HCEC 1CT (cell line): ENCODE measurements at regions not wholly inside any gene's neighbourhood (a gene's known extent, or its start where the extent isn't known, plus 50 kb on each side); places are given as distances from the start of the nearest gene placed in this dataset.
A peak's percentile ranks its signal among the peaks of the same experiment; 100 is the strongest.
"Not testable (repeated sequence)": the region's sequence is repeated elsewhere in the genome, so short reads cannot be mapped to it uniquely, and the experiment has no call there.

ENCODE experiments used
- DNase-seq: peaks from one replicate; pipeline ENCODE4 v3.0.0-alpha.2; 2017

- DNase-seq = no peak
These were observed 269.9 kb upstream of the MKLN1 start for GRCh38 chr7:131057794-131058070.

DNA sequence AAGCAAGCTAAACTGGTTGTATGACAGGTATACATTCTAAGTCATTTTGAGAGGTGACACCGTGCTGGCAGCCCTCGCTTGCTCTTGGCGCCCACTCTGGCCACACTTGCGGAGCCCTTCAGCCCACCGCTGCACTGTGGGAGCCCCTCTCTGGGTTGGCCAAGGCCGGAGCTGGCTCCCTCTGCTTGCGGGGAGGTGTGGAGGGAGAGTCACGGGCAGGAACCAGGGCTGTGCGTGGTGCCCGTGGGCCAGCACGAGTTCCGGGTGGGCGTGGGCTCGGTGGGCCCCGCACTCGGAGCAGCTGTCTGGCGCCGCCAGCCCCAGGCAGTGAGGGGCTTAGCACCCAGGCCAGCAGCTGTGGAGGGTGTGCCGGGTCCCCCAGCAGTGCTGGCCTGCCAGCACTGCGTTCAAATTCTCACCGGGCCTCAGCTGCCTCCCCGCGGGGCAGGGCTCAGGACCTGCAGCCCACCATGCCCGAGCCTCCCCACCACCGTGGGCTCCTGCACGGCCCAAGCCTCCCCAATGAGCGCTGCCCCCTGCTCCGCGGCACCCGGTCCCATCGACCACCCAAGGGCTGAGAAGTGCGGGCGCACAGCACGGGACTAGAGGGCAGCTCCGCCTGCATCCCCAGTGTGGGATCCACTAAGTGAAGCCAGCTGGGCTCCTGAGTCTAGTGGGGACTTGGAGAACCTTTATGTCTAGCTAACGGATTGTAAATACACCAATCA, 269.0 kb upstream of the MKLN1 start:
- not testable (repeated sequence) for DNase-seq

GRCh38 chr7:131059401-131059800, 268.3 kb upstream of the MKLN1 start:
- not testable (repeated sequence) for DNase-seq

- no peak for DNase-seq
These were observed 266.5 kb upstream of the MKLN1 start for GRCh38 chr7:131061158-131061557.

- DNase-seq = no peak
These were observed 265.9 kb upstream of the MKLN1 start for GRCh38 chr7:131061818-131062217.

DNA sequence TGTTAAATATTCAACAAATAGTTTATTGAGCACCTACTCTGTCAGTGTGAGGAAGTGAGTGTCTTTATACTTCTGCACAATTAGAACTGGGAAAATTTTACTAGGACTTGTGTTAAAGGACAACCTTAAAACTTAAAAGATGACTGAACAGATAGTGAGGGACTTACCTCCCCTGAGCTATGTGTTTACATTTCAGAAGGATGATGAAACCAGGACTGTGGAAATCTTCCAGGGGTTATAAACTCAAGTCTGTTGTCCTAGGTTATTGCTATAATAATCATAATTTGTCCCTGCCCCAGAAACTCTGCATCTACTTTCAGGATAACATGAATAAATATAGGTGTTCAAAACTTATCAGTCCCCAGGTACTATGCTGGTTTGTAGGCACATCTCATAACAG, 261.0 kb upstream of the MKLN1 start:
- peak; percentile 61 for DNase-seq

DNA sequence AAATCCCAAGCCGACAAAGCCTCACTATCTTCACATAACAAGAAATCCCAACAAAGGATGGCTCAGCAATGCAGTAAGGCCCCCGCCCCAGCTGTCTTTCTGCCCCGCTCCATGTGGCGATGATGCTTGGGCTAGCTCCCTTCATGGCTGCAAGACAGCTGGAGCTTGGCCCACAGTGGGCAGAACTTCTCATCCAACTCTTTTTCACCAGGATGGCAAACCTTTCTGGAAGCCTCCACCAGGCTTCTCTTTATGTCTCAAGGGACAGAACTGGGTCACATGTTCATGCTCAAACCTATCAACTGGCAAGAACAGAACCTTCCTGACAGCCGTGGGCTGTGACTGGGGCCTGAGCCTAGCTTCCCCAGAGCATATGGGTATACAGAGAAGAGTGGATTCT, 260.5 kb upstream of the MKLN1 start:
- no peak for DNase-seq

GRCh38 chr7:131068604-131069021, 259.1 kb upstream of the MKLN1 start:
- DNase-seq = peak; percentile 16

DNA sequence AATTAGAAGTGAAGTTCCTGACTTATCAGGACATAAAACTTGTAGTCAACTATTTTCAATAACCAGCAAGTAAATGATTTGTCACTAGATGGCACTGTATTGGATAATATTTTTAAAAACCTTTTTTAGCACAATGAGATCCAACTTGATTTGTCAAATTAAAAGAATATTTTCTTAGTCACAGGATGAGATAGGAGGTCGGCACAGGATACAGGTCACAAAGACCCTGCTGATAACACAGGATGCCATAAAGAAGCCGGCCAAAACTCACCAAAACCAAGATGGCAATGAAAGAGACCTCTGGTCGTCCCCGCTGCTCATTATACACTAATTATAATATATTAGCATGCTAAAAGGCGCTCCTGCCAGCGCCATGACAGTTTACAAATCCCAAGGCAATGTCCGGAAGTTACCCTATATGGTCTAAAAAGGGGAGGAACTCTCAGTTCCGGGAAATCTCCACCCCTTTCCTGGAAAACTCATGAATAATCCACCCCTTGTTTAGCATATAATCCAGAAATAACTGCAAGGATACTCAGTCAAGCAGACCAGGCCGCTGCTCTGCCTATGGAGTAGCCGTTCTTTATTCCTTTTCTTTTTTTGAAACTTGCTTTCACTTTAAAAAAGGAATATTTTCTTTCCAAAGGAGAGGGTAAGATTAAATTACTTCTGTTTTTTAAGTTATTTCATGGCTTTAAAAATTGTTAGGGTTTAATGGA, 255.7 kb upstream of the MKLN1 start:
- DNase-seq = peak; percentile 38

GRCh38 chr7:131072505-131073091, 255.1 kb upstream of the MKLN1 start:
- DNase-seq = peak; percentile 21

GRCh38 chr7:131074043-131074442, 253.6 kb upstream of the MKLN1 start:
- no peak for DNase-seq

DNA sequence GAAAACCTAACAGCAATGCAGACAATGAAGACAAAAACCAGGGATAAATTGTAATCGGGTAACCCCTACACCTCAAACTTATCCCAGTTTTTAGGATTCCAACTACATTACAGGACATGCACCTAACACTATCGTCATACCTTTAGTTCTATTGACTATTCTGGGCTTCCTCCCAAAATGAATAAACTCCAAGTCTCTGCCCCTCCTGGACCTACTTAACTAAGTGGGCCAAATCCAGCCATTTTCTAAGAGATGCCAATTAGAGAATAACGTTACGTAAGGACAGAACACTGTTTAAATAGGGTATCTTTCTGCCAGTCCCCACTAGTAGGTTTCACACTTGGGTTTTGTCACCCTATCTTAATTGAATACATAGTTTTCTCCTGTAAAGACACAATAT, 253.1 kb upstream of the MKLN1 start:
- DNase-seq = no peak

DNA sequence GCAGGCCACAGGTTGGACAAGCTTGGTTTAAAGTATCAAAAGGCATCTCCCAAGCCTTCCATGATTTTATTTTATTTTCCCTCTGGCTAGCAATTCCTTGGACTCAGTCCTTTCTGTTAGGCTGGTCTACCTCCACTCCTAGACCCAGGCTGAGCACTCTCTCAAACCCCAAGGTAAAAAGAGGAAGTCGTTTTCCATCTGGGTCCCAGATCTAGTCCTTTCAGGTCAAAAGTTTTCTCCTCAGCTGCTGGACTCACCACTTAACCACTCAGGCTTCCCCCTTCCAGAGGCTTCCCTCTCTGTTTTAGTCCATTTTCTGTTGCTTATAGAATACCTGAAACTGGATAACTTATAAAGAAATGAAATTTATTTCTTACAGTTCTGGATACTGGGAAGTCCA, 252.3 kb upstream of the MKLN1 start:
- no peak for DNase-seq

DNA sequence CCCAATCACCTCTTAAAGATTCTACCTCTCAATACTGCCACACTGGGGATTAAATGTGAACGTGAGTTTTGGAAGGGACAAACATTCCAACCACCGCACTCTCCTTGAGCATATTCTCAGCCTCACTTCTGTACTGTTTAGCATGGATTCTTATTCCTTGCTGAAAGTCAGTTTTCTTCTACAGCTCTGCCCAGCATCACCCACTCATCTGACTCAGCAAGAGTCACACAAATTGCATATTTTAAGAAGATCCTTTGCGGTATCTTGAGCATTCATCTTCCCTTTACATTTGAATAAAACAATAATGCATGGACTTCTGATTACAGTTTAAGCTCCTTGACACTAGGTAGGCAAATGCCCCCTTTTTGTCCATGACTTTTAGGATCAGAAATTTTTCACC, 251.6 kb upstream of the MKLN1 start:
- DNase-seq = peak; percentile 76

DNA sequence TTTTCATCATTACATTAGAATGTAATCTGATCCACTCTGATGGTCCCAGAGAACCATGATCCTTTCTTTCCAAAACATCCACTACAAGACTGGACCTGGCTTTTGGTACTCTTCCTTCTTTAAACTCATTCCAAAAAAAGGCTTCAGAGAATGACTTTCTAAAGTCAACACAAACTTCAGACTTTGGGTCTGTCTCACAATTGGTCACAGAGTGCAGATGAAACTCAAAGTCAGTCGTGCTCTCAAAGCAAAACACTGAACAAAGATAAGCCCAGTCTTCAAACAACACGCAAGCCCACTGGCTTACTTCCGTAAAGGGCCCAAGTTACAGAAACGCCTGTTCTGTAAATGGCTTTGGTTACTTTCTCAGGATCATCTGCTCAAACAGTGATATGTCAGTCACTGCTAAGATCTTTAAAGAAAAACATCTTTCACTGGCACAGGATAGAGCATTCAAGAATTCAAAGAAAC, 250.9 kb upstream of the MKLN1 start:
- DNase-seq = peak; percentile 26

- DNase-seq = no peak
These were observed 249.9 kb upstream of the MKLN1 start for GRCh38 chr7:131077735-131078134.

- no peak for DNase-seq
These were observed 246.9 kb upstream of the MKLN1 start for GRCh38 chr7:131080754-131081153.

GRCh38 chr7:131081308-131081707, 246.4 kb upstream of the MKLN1 start:
- DNase-seq = no peak

GRCh38 chr7:131083781-131084180, 243.9 kb upstream of the MKLN1 start:
- no peak for DNase-seq

GRCh38 chr7:131084336-131084735, 243.3 kb upstream of the MKLN1 start:
- DNase-seq = not testable (repeated sequence)

GRCh38 chr7:131087756-131088658, 239.7 kb upstream of the MKLN1 start:
- no peak for DNase-seq

DNA sequence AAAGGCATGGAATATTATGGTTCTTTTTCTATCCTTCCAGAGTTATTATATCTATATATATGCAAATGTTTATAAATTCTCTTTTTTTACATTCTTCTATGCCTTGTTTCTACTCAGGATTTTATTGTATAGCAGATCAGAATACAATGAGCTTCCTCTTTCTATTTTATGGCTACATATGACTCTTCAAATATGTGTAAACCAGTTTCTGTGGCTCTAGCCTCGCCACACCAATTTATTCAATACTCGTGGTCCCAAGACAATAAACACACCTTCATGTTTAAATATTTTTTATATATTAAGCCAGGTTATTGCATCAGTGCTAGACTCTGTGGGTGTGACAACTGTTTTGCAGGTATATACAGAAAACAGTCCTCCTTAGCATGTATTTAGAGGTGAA, 237.5 kb upstream of the MKLN1 start:
- DNase-seq = no peak
